ENCODE measurements at regions not wholly inside any gene's neighbourhood (a gene's known extent, or its start where the extent isn't known, plus 50 kb on each side); places are given as distances from the start of the nearest gene placed in this dataset.

DNA sequence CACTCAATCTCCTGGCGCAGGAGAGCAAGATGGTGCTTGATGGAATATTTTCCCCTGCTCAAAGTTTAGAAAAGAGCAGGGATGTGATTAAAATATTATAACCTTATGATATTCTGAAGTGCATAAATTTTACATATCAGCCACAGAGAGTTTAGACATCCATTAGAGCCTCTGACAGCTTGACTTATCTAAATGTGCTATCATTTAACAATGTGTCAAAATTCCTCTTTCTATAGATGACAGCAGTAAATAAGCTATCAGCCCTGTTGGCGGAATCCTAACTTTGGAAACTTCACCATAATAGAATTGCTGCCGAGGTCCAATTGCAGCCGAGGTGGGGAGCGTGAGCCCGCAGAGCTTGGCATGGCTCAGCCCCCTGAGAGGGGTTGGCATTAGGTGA, 117.7 kb upstream of the MYL2 start:
- H3K4me3 ChIP-seq (replicated peaks; ENCODE audit: low read depth, low read length) = no peak overlapping the region

GRCh38 chr12:111037047-111037446, 116.7 kb upstream of the MYL2 start:
- no peak overlapping the region for H3K4me3 ChIP-seq (replicated peaks; ENCODE audit: low read depth, low read length)
- TF ChIP-seq CTCF (IDR thresholded peaks at IDR 0.05; ENCODE audit: insufficient read depth, low read length, poor library complexity, severe bottlenecking) = no peak
- no peaks in the 10 kb centered on the region for H3K36me3 ChIP-seq (ENCODE audit: control insufficient read depth, insufficient read depth, low read length)
- H3K27me3 ChIP-seq (replicated peaks; ENCODE audit: control insufficient read depth, insufficient read depth, low read length) = no peaks in the 10 kb centered on the region; the same call in 1 of the 2 replicates
- DNase-seq (ENCODE audit: extremely low read depth, insufficient read length) = no peak

More for the DNA sequence above, 117.7 kb upstream of the MYL2 start:
- Histone ChIP-seq H3K36me3 (ENCODE audit: control insufficient read depth, insufficient read depth, low read length) (no peaks in the 10 kb centered on the region), H3K27me3 (replicated peaks; ENCODE audit: control insufficient read depth, insufficient read depth, low read length) (no peaks in the 10 kb centered on the region; the same call in 1 of the 2 replicates)
- DNase-seq (ENCODE audit: extremely low read depth, insufficient read length) = no peak
- no peak for TF ChIP-seq CTCF (IDR thresholded peaks at IDR 0.05; ENCODE audit: insufficient read depth, low read length, poor library complexity, severe bottlenecking)

- no peak for DNase-seq (ENCODE audit: extremely low read depth, insufficient read length)
- H3K4me3 ChIP-seq (replicated peaks; ENCODE audit: low read depth, low read length) = no peak overlapping the region
- H3K36me3 ChIP-seq (ENCODE audit: control insufficient read depth, insufficient read depth, low read length) = no peaks in the 10 kb centered on the region
- H3K27me3 ChIP-seq (replicated peaks; ENCODE audit: control insufficient read depth, insufficient read depth, low read length) = no peaks in the 10 kb centered on the region; the same call in 1 of the 2 replicates
- TF ChIP-seq CTCF (IDR thresholded peaks at IDR 0.05; ENCODE audit: insufficient read depth, low read length, poor library complexity, severe bottlenecking) = no peak
Measured at GRCh38 chr12:111035578-111036301, 115.4 kb upstream of the MYL2 start.

- Histone ChIP-seq H3K36me3 (ENCODE audit: control insufficient read depth, insufficient read depth, low read length) (no peaks in the 10 kb centered on the region), H3K27me3 (replicated peaks; ENCODE audit: control insufficient read depth, insufficient read depth, low read length) (no peaks in the 10 kb centered on the region; the same call in 1 of the 2 replicates), H3K4me3 (replicated peaks; ENCODE audit: low read depth, low read length) (no peak overlapping the region)
- no peak for TF ChIP-seq CTCF (IDR thresholded peaks at IDR 0.05; ENCODE audit: insufficient read depth, low read length, poor library complexity, severe bottlenecking)
- DNase-seq (ENCODE audit: extremely low read depth, insufficient read length) = peak; percentile 25
Measured at GRCh38 chr12:111034886-111035577, 114.7 kb upstream of the MYL2 start.

GRCh38 chr12:111034083-111034885, 113.9 kb upstream of the MYL2 start, which contains the start of gene CUX2:
CUX2 (plus strand) TSS chr12:111034165.
- DNase-seq (ENCODE audit: extremely low read depth, insufficient read length) = peak; percentile 37
- no peaks in the 10 kb centered on the region; the same call in 1 of the 2 replicates for H3K27me3 ChIP-seq (replicated peaks; ENCODE audit: control insufficient read depth, insufficient read depth, low read length)
- no peak for TF ChIP-seq CTCF (IDR thresholded peaks at IDR 0.05; ENCODE audit: insufficient read depth, low read length, poor library complexity, severe bottlenecking)
- H3K36me3 ChIP-seq (ENCODE audit: control insufficient read depth, insufficient read depth, low read length) = no peaks in the 10 kb centered on the region
- H3K4me3 ChIP-seq (replicated peaks; ENCODE audit: low read depth, low read length) = no peak within 1 kb of the TSS

Data from GM06990 (cell line).